WTC11 (cell line): ENCODE measurements at regions not wholly inside any gene's neighbourhood (a gene's known extent, or its start where the extent isn't known, plus 50 kb on each side); places are given as distances from the start of the nearest gene placed in this dataset.

Experiments used
- ATAC-seq: fragments of 200-7000 bp; cut with Tn5 transposase; 2 replicates; pipeline ENCODE4 v1.10.0; 2021; ENCODE audit warnings: mild to moderate bottlenecking, moderate library complexity
- CTCF ChIA-PET: fragments of 300-600 bp; sonication (Branson Sonifier 250); formaldehyde crosslinking; loops from one replicate; lab custom pipeline; 2021; ENCODE audit warnings: antibody characterized with exemption; lab: Charles Lee
- POLR2A ChIA-PET: fragments of 350-600 bp; sonication (Branson Sonifier 250); formaldehyde crosslinking; loops from one replicate; lab custom pipeline; 2021; ENCODE audit warnings: antibody characterized with exemption; lab: Charles Lee
- DNase-seq: peaks from one replicate; pipeline ENCODE4 v3.0.0; 2021; ENCODE audit warnings: low spot score
- H3K27ac Mint-ChIP-seq: 2 replicates; pipeline ENCODE4 v1.8.0; 2021; ENCODE audit warnings: mixed read lengths
- H3K27me3 Mint-ChIP-seq: 2 replicates; pipeline ENCODE4 v1.8.0; 2021; ENCODE audit warnings: low read depth, mild to moderate bottlenecking, moderate library complexity, mixed read lengths
- H3K36me3 Mint-ChIP-seq: 2 replicates; pipeline ENCODE4 v1.8.0; 2021; ENCODE audit warnings: mixed read lengths
- H3K4me1 Mint-ChIP-seq: 2 replicates; pipeline ENCODE4 v1.8.0; 2022; ENCODE audit warnings: mixed read lengths
- H3K4me3 Mint-ChIP-seq: 2 replicates; pipeline ENCODE4 v1.8.0; 2021; ENCODE audit warnings: mild to moderate bottlenecking, moderate library complexity, mixed read lengths
- H3K9me3 Mint-ChIP-seq: 2 replicates; pipeline ENCODE4 v1.8.0; 2021; ENCODE audit warnings: mixed read lengths
- CBFB ChIP-seq: sonication (generic); formaldehyde crosslinking; IDR thresholded peaks from 2 replicates; pipeline ENCODE4 v1.8.1; 2022; ENCODE audit warnings: mild to moderate bottlenecking, low read depth, missing genetic modification reagents
- IRF2 ChIP-seq: sonication (generic); formaldehyde crosslinking; IDR thresholded peaks from 2 replicates; pipeline ENCODE4 v1.8.0; 2022; ENCODE audit warnings: low read depth, missing genetic modification reagents, borderline replicate concordance
- MXD4 ChIP-seq: fragments of 250-450 bp; sonication (Bioruptor Pico); IDR thresholded peaks from 2 replicates; pipeline ENCODE4 v1.8.0; 2021; ENCODE audit warnings: mild to moderate bottlenecking, moderate library complexity, borderline replicate concordance
- NFYB ChIP-seq: sonication (generic); formaldehyde crosslinking; conservative IDR thresholded peaks from 2 replicates; pipeline ENCODE4 v1.8.0; 2022; ENCODE audit warnings: low read depth, missing genetic modification reagents
- NR2C2 ChIP-seq: sonication (generic); formaldehyde crosslinking; IDR thresholded peaks from 2 replicates; pipeline ENCODE4 v1.8.0; 2022; ENCODE audit warnings: mild to moderate bottlenecking, missing genetic modification reagents
- SOX15 ChIP-seq: fragments of 250-450 bp; sonication (Bioruptor Pico); IDR thresholded peaks from 2 replicates; pipeline ENCODE4 v1.9.0; 2021; ENCODE audit warnings: mild to moderate bottlenecking
- TCF7 ChIP-seq: sonication (generic); formaldehyde crosslinking; IDR thresholded peaks from 2 replicates; pipeline ENCODE4 v1.8.0; 2022; ENCODE audit warnings: mild to moderate bottlenecking, low read depth, missing genetic modification reagents, moderate library complexity
- TEAD1 ChIP-seq: sonication (generic); formaldehyde crosslinking; IDR thresholded peaks from 2 replicates; pipeline ENCODE4 v1.8.0; 2022; ENCODE audit warnings: mild to moderate bottlenecking, missing genetic modification reagents
- ZBTB21 ChIP-seq: sonication (generic); formaldehyde crosslinking; IDR thresholded peaks from 2 replicates; pipeline ENCODE4 v1.8.1; 2023; ENCODE audit warnings: mild to moderate bottlenecking, missing genetic modification reagents, borderline replicate concordance
- ZNF317 ChIP-seq: sonication (generic); formaldehyde crosslinking; IDR thresholded peaks from 2 replicates; pipeline ENCODE4 v1.8.1; 2023; ENCODE audit warnings: low read depth, mild to moderate bottlenecking, moderate library complexity, missing genetic modification reagents, borderline replicate concordance
- TF ChIP-seq, protein P1 (sequence below): fragments of 250-450 bp; sonication (Bioruptor Pico); IDR thresholded peaks from 2 replicates; pipeline ENCODE4 v1.9.0; 2021; ENCODE audit warnings: mild to moderate bottlenecking
- TF ChIP-seq, protein P2 (sequence below): sonication (generic); formaldehyde crosslinking; IDR thresholded peaks from 2 replicates; pipeline ENCODE4 v1.8.1; 2023; ENCODE audit warnings: mild to moderate bottlenecking, moderate library complexity, missing genetic modification reagents
- TF ChIP-seq, protein P3 (sequence below): sonication (generic); formaldehyde crosslinking; IDR thresholded peaks from 2 replicates; pipeline ENCODE4 v1.8.0; 2023; ENCODE audit warnings: missing genetic modification reagents, mild to moderate bottlenecking, borderline replicate concordance
- TF ChIP-seq, protein P4 (sequence below): fragments of 250-450 bp; sonication (Bioruptor Pico); IDR thresholded peaks from 2 replicates; pipeline ENCODE4 v2.1.2; 2022; ENCODE audit warnings: mild to moderate bottlenecking, moderate library complexity
- TF ChIP-seq, protein P5 (sequence below): sonication (generic); formaldehyde crosslinking; IDR thresholded peaks from 2 replicates; pipeline ENCODE4 v1.8.0; 2023; ENCODE audit warnings: mild to moderate bottlenecking, missing genetic modification reagents
- TF ChIP-seq, protein P6 (sequence below): fragments of 200-600 bp; IDR thresholded peaks from 2 replicates; pipeline ENCODE4 v1.8.0; 2022; ENCODE audit warnings: antibody characterized with exemption
- TF ChIP-seq, protein P7 (sequence below): sonication (generic); formaldehyde crosslinking; IDR thresholded peaks from 2 replicates; pipeline ENCODE4 v1.8.1; 2022; ENCODE audit warnings: mild to moderate bottlenecking, missing genetic modification reagents, moderate library complexity, borderline replicate concordance

DNA sequence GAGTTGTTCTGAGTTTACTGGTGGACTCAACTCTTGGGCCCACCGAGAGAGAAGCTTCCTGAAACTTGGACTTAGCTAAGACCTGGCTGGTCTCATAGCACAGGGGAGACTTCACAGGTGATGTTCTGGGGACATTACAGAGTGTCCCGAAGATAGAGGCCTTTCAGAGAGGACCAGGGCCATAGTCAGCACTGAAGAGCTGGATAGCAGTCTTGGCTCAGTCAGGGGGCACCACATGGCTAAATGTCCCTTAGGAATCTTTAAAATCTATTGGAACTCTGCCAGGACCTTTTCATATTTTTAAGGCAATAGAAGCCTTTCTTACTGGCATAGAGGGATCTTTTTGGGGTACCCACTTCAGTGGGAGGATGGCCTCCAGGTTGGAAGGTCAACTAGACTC, 59.8 kb upstream of the CPLX2 start (continued):
- TF ChIP-seq, protein P1, sequence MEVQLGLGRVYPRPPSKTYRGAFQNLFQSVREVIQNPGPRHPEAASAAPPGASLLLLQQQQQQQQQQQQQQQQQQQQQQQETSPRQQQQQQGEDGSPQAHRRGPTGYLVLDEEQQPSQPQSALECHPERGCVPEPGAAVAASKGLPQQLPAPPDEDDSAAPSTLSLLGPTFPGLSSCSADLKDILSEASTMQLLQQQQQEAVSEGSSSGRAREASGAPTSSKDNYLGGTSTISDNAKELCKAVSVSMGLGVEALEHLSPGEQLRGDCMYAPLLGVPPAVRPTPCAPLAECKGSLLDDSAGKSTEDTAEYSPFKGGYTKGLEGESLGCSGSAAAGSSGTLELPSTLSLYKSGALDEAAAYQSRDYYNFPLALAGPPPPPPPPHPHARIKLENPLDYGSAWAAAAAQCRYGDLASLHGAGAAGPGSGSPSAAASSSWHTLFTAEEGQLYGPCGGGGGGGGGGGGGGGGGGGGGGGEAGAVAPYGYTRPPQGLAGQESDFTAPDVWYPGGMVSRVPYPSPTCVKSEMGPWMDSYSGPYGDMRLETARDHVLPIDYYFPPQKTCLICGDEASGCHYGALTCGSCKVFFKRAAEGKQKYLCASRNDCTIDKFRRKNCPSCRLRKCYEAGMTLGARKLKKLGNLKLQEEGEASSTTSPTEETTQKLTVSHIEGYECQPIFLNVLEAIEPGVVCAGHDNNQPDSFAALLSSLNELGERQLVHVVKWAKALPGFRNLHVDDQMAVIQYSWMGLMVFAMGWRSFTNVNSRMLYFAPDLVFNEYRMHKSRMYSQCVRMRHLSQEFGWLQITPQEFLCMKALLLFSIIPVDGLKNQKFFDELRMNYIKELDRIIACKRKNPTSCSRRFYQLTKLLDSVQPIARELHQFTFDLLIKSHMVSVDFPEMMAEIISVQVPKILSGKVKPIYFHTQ, result no peak
- TF ChIP-seq, all 79 proteins: peak for 0

DNA sequence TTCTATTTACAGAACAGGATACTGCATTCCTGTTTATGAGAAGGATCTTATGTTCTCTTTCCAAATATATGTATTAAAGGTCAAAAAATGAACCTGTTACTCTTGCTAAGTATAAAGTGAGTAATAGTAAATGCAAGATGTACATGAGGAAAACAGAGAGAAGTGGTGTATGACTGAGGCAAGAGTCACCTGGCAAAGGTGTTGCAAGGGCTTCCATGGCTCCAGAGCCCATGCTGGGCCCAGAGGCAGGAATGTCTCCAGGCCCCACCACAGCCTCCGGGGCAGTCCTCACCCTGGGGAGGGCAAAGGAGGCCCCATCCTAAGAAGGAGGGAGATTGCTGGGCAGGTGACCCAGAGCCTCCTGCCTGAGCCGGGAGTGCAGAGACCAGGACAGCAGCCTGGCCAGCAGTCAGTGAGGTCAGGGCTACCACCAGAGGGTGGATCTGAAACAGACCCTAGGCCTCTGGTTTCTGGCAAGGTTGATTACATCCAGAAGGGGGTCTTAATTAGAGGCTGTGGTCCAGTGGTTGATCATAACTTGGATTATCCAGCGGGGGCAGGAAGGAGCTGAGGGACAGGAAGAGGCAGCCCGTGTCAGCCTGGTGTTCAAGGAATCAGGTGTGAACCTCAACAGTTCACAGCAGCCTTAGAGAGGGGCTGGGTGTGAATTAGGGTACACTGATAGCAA, 57.3 kb upstream of the CPLX2 start:
- Mint-ChIP-seq H3K4me3 (no peak overlapping the region), H3K9me3 (no peaks in the 10 kb centered on the region), H3K27ac (no peak overlapping the region), H3K36me3 (no peaks in the 10 kb centered on the region), H3K4me1 (peaks cover 16% of the 10 kb centered on the region), H3K27me3 (no peaks in the 10 kb centered on the region)
- no peak for DNase-seq
- no peak for ATAC-seq
- ChIA-PET POLR2A (no interaction called here), CTCF (interaction anchor here (0.8 to 0.9 kb wide), 2 partner anchors 16 to 84 kb away, joined by 4 to 7 read pairs; no protein-coding TSS in a partner anchor)
- TF ChIP-seq, protein P2, sequence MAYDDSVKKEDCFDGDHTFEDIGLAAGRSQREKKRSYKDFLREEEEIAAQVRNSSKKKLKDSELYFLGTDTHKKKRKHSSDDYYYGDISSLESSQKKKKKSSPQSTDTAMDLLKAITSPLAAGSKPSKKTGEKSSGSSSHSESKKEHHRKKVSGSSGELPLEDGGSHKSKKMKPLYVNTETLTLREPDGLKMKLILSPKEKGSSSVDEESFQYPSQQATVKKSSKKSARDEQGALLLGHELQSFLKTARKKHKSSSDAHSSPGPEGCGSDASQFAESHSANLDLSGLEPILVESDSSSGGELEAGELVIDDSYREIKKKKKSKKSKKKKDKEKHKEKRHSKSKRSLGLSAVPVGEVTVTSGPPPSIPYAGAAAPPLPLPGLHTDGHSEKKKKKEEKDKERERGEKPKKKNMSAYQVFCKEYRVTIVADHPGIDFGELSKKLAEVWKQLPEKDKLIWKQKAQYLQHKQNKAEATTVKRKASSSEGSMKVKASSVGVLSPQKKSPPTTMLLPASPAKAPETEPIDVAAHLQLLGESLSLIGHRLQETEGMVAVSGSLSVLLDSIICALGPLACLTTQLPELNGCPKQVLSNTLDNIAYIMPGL (CRISPR knock-in tag), result no peak
- TF ChIP-seq CBFB (CRISPR knock-in tag) (no peak), ZBTB21 (CRISPR knock-in tag) (no peak), TEAD1 (CRISPR knock-in tag) (no peak), NR2C2 (no peak), IRF2 (no peak), SOX15 (CRISPR knock-in tag) (no peak), MXD4 (CRISPR knock-in tag) (no peak), NFYB (CRISPR knock-in tag) (no peak), ZNF317 (CRISPR knock-in tag) (no peak), TCF7 (CRISPR knock-in tag) (no peak)
- TF ChIP-seq, protein P3, sequence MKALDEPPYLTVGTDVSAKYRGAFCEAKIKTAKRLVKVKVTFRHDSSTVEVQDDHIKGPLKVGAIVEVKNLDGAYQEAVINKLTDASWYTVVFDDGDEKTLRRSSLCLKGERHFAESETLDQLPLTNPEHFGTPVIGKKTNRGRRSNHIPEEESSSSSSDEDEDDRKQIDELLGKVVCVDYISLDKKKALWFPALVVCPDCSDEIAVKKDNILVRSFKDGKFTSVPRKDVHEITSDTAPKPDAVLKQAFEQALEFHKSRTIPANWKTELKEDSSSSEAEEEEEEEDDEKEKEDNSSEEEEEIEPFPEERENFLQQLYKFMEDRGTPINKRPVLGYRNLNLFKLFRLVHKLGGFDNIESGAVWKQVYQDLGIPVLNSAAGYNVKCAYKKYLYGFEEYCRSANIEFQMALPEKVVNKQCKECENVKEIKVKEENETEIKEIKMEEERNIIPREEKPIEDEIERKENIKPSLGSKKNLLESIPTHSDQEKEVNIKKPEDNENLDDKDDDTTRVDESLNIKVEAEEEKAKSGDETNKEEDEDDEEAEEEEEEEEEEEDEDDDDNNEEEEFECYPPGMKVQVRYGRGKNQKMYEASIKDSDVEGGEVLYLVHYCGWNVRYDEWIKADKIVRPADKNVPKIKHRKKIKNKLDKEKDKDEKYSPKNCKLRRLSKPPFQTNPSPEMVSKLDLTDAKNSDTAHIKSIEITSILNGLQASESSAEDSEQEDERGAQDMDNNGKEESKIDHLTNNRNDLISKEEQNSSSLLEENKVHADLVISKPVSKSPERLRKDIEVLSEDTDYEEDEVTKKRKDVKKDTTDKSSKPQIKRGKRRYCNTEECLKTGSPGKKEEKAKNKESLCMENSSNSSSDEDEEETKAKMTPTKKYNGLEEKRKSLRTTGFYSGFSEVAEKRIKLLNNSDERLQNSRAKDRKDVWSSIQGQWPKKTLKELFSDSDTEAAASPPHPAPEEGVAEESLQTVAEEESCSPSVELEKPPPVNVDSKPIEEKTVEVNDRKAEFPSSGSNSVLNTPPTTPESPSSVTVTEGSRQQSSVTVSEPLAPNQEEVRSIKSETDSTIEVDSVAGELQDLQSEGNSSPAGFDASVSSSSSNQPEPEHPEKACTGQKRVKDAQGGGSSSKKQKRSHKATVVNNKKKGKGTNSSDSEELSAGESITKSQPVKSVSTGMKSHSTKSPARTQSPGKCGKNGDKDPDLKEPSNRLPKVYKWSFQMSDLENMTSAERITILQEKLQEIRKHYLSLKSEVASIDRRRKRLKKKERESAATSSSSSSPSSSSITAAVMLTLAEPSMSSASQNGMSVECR (CRISPR knock-in tag), result no peak
- TF ChIP-seq, protein P4, sequence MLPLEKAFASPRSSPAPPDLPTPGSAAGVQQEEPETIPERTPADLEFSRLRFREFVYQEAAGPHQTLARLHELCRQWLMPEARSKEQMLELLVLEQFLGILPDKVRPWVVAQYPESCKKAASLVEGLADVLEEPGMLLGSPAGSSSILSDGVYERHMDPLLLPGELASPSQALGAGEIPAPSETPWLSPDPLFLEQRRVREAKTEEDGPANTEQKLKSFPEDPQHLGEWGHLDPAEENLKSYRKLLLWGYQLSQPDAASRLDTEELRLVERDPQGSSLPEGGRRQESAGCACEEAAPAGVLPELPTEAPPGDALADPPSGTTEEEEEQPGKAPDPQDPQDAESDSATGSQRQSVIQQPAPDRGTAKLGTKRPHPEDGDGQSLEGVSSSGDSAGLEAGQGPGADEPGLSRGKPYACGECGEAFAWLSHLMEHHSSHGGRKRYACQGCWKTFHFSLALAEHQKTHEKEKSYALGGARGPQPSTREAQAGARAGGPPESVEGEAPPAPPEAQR (CRISPR knock-in tag), result no peak
- TF ChIP-seq, protein P5, sequence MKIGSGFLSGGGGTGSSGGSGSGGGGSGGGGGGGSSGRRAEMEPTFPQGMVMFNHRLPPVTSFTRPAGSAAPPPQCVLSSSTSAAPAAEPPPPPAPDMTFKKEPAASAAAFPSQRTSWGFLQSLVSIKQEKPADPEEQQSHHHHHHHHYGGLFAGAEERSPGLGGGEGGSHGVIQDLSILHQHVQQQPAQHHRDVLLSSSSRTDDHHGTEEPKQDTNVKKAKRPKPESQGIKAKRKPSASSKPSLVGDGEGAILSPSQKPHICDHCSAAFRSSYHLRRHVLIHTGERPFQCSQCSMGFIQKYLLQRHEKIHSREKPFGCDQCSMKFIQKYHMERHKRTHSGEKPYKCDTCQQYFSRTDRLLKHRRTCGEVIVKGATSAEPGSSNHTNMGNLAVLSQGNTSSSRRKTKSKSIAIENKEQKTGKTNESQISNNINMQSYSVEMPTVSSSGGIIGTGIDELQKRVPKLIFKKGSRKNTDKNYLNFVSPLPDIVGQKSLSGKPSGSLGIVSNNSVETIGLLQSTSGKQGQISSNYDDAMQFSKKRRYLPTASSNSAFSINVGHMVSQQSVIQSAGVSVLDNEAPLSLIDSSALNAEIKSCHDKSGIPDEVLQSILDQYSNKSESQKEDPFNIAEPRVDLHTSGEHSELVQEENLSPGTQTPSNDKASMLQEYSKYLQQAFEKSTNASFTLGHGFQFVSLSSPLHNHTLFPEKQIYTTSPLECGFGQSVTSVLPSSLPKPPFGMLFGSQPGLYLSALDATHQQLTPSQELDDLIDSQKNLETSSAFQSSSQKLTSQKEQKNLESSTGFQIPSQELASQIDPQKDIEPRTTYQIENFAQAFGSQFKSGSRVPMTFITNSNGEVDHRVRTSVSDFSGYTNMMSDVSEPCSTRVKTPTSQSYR (CRISPR knock-in tag), result no peak
- TF ChIP-seq, protein P6, sequence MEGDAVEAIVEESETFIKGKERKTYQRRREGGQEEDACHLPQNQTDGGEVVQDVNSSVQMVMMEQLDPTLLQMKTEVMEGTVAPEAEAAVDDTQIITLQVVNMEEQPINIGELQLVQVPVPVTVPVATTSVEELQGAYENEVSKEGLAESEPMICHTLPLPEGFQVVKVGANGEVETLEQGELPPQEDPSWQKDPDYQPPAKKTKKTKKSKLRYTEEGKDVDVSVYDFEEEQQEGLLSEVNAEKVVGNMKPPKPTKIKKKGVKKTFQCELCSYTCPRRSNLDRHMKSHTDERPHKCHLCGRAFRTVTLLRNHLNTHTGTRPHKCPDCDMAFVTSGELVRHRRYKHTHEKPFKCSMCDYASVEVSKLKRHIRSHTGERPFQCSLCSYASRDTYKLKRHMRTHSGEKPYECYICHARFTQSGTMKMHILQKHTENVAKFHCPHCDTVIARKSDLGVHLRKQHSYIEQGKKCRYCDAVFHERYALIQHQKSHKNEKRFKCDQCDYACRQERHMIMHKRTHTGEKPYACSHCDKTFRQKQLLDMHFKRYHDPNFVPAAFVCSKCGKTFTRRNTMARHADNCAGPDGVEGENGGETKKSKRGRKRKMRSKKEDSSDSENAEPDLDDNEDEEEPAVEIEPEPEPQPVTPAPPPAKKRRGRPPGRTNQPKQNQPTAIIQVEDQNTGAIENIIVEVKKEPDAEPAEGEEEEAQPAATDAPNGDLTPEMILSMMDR, result no peak
- TF ChIP-seq, protein P7, sequence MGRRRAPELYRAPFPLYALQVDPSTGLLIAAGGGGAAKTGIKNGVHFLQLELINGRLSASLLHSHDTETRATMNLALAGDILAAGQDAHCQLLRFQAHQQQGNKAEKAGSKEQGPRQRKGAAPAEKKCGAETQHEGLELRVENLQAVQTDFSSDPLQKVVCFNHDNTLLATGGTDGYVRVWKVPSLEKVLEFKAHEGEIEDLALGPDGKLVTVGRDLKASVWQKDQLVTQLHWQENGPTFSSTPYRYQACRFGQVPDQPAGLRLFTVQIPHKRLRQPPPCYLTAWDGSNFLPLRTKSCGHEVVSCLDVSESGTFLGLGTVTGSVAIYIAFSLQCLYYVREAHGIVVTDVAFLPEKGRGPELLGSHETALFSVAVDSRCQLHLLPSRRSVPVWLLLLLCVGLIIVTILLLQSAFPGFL, result no peak
